HCT116 (cell line): ENCODE measurements at regions not wholly inside any gene's neighbourhood (a gene's known extent, or its start where the extent isn't known, plus 50 kb on each side); places are given as distances from the start of the nearest gene placed in this dataset.

Experiments
- ATAC-seq: fragments of 200-7000 bp; cut with Tn5 transposase; 2 replicates; pipeline ENCODE4 v1.9.1; 2020; ENCODE audit warnings: mild to moderate bottlenecking, moderate library complexity
- BruUV-seq: library from RNA; stranded (reverse); fragments of 400-500 nt; replicated peaks from 2 replicates; lab custom pipeline; 2021; lab: Mats Ljungman, UMichigan
- CTCF ChIA-PET: fragments of 300-600 bp; sonication (Branson Sonifier 250); formaldehyde crosslinking; loops from one replicate; lab custom pipeline; 2021; ENCODE audit warnings: antibody characterized with exemption; lab: Charles Lee
- POLR2A ChIA-PET: fragments of 300-600, 350-600 bp; sonication (Branson Sonifier 250); formaldehyde crosslinking; loops from one replicate; lab custom pipeline; 2021; ENCODE audit warnings: antibody characterized with exemption; lab: Charles Lee
- RAD21 ChIA-PET, 2 experiments: fragments of 300-600 bp; sonication (Branson Sonifier 250); formaldehyde crosslinking; loops; one replicate each; lab custom pipeline; 2023; ENCODE audit warnings: low total read pairs in 2 of 2; ENCODE audit not compliant: uncharacterized antibody in 2 of 2, unreplicated experiment in 2 of 2, low non-redundant PET in 1 of 2; lab: Charles Lee
- DNase-seq: peaks from one replicate; pipeline ENCODE4 v3.0.0-alpha.2; 2010; ENCODE audit warnings: low read depth, low spot score
- H2AFZ ChIP-seq: fragments of 200-600 bp; shearing (Covaris generic), sonication (generic); 2 replicates; pipeline ENCODE4 v1.6.1; 2017; ENCODE audit warnings: low read depth, mixed run types, mixed read lengths, antibody characterized with exemption, low read length; ENCODE audit not compliant: poor library complexity, severe bottlenecking
- H3K27ac ChIP-seq: 2 replicates; pipeline ENCODE4 v1.5.1; 2012; ENCODE audit warnings: low read depth, low read length
- H3K27me3 ChIP-seq: fragments of 200-600 bp; sonication (generic); 2 replicates; pipeline ENCODE4 v1.6.1; 2016; ENCODE audit warnings: mixed run types, low read length, mixed read lengths; ENCODE audit not compliant: insufficient read depth
- H3K36me3 ChIP-seq, 2 experiments: fragments of 200-500 bp in 1 of 2; fragments of 200-600 bp in 1 of 2; sonication (Bioruptor generic) in 1 of 2; sonication (generic) in 1 of 2; 2 replicates each; pipeline versions ENCODE4 v1.5.1 to v1.6.1; 2014 to 2016; ENCODE audit warnings: low read length in 2 of 2, inconsistent platforms in 1 of 2, mixed read lengths in 1 of 2, mixed run types in 1 of 2; ENCODE audit not compliant: insufficient read depth in 2 of 2, control insufficient read depth in 1 of 2
- H3K4me1 ChIP-seq, 2 experiments: fragments of 200-600 bp in 1 of 2; sonication (generic) in 1 of 2; 2 replicates each; pipeline versions ENCODE4 v1.5.1 to v1.6.1; 2012 to 2017; ENCODE audit warnings: low read length in 2 of 2, inconsistent platforms in 1 of 2, mild to moderate bottlenecking in 1 of 2, mixed read lengths in 1 of 2, mixed run types in 1 of 2, moderate library complexity in 1 of 2; ENCODE audit not compliant: insufficient read depth in 2 of 2, control insufficient read depth in 1 of 2
- H3K4me2 ChIP-seq: fragments of 200-600 bp; sonication (generic); 2 replicates; pipeline ENCODE4 v1.6.1; 2017; ENCODE audit warnings: mixed run types, low read length, mixed read lengths
- H3K4me3 ChIP-seq, 2 experiments: fragments of 200-600 bp in 1 of 2; sonication (generic) in 1 of 2; replicated peaks in 1 of 2; 2 replicates each; pipeline ENCODE4 v1.5.1; 2011 to 2016; ENCODE audit warnings: low read length in 2 of 2, control low read depth in 1 of 2, low read depth in 1 of 2, mild to moderate bottlenecking in 1 of 2, mixed read lengths in 1 of 2, mixed run types in 1 of 2
- H3K79me2 ChIP-seq: fragments of 200-600 bp; sonication (generic); 2 replicates; pipeline ENCODE4 v1.6.1; 2017; ENCODE audit warnings: mild to moderate bottlenecking, mixed run types, low read length, moderate library complexity, mixed read lengths; ENCODE audit not compliant: insufficient read depth
- H3K9ac ChIP-seq: fragments of 200-600 bp; sonication (generic); 2 replicates; pipeline ENCODE4 v1.6.1; 2016; ENCODE audit warnings: low read length, mixed read lengths
- H3K9me2 ChIP-seq: fragments of 200-600 bp; sonication (generic), shearing (Covaris generic); 2 replicates; pipeline ENCODE4 v1.6.1; 2017; ENCODE audit warnings: mixed run types, mild to moderate bottlenecking, moderate library complexity; ENCODE audit not compliant: insufficient read depth
- H3K9me3 ChIP-seq, 2 experiments: fragments of 200-500 bp in 1 of 2; fragments of 200-600 bp in 1 of 2; sonication (Bioruptor generic) in 1 of 2; sonication (generic) in 1 of 2; 2 replicates each; pipeline ENCODE4 v1.6.1; 2014 to 2017; ENCODE audit warnings: low read length in 2 of 2, mixed read lengths in 2 of 2, inconsistent platforms in 1 of 2, low read depth in 1 of 2, mild to moderate bottlenecking in 1 of 2, mixed run types in 1 of 2, moderate library complexity in 1 of 2; ENCODE audit not compliant: control insufficient read depth in 1 of 2, insufficient read depth in 1 of 2
- H4K20me1 ChIP-seq: fragments of 200-600 bp; sonication (generic), shearing (Covaris generic); 2 replicates; pipeline ENCODE4 v1.6.1; 2017; ENCODE audit warnings: mixed run types, mild to moderate bottlenecking, moderate library complexity; ENCODE audit not compliant: insufficient read depth
- CEBPB ChIP-seq: IDR thresholded peaks from 2 replicates; pipeline ENCODE4 v1.6.1; 2012; ENCODE audit warnings: low read depth
- CTCF ChIP-seq, 3 experiments: fragments of 200-600 bp in 1 of 3; sonication (generic) in 1 of 3; IDR thresholded peaks in 2 of 3; conservative IDR thresholded peaks in 1 of 3; 2 replicates each; pipeline ENCODE4 v1.5.1; 2012 to 2017; ENCODE audit warnings: low read depth in 2 of 3, low read length in 2 of 3, antibody characterized with exemption in 1 of 3, borderline replicate concordance in 1 of 3, control low read depth in 1 of 3, mild to moderate bottlenecking in 1 of 3, mixed read lengths in 1 of 3, mixed run types in 1 of 3, moderate library complexity in 1 of 3; ENCODE audit not compliant: insufficient read depth in 1 of 3
- EGR1 ChIP-seq: IDR thresholded peaks from 2 replicates; pipeline ENCODE4 v1.6.1; 2012; ENCODE audit warnings: low read depth
- ELF1 ChIP-seq: IDR thresholded peaks from 2 replicates; pipeline ENCODE4 v1.6.1; 2012; ENCODE audit warnings: low read depth, borderline replicate concordance
- FOSL1 ChIP-seq: IDR thresholded peaks from 2 replicates; pipeline ENCODE4 v1.6.1; 2012; ENCODE audit warnings: low read depth
- JUND ChIP-seq: IDR thresholded peaks from 2 replicates; pipeline ENCODE4 v1.6.1; 2012
- POLR2A ChIP-seq: IDR thresholded peaks from 2 replicates; pipeline ENCODE4 v1.7.0; 2011; ENCODE audit warnings: borderline replicate concordance; ENCODE audit not compliant: insufficient read depth, insufficient read length; ENCODE audit errors: extremely low read depth
- POLR2AphosphoS5 ChIP-seq: IDR thresholded peaks from 2 replicates; pipeline ENCODE4 v1.6.1; 2011; ENCODE audit warnings: mild to moderate bottlenecking, low read depth, low read length, moderate library complexity
- SIN3A ChIP-seq: IDR thresholded peaks from 2 replicates; pipeline ENCODE4 v1.6.1; 2012; ENCODE audit warnings: low read depth
- SP1 ChIP-seq: IDR thresholded peaks from 2 replicates; pipeline ENCODE4 v1.6.1; 2012; ENCODE audit warnings: low read depth
- ZBTB33 ChIP-seq: IDR thresholded peaks from 2 replicates; pipeline ENCODE4 v1.6.1; 2011; ENCODE audit warnings: mild to moderate bottlenecking, low read length, moderate library complexity; ENCODE audit not compliant: insufficient replicate concordance; ENCODE audit errors: extremely low read depth
- ZNF274 ChIP-seq: fragments of 200-500 bp; sonication (Bioruptor generic); IDR thresholded peaks from 2 replicates; pipeline ENCODE4 v1.6.1; 2014; ENCODE audit warnings: mild to moderate bottlenecking, low read depth, low read length, inconsistent platforms
- intact Hi-C: fragments of 100-400 bp; cut with micrococcal nuclease; formaldehyde crosslinking; loops from 2 replicates; pipeline ENCODE4 v1.10.0; 2022

- no TSS peak for BruUV-seq
- Histone ChIP-seq H3K36me3 (no peaks in the 10 kb centered on the region), H3K79me2 (no peaks in the 10 kb centered on the region), H3K27ac (no peak overlapping the region), H3K9me2 (no peaks in the 10 kb centered on the region), H3K4me3 (no peak overlapping the region), H3K9me3 (no peaks in the 10 kb centered on the region), H3K4me2 (no peak overlapping the region)
- ChIA-PET CTCF (no interaction called here), RAD21 (no interaction called here), POLR2A (no interaction called here)
- ATAC-seq (no peak), DNase-seq (no peak)
- intact Hi-C loops, result no loop called here
- TF ChIP-seq CEBPB, result no peak
- no peak for TF ChIP-seq EGR1
- no peak for TF ChIP-seq ZNF274
- TF ChIP-seq SIN3A, result no peak
- TF ChIP-seq JUND, result no peak
- TF ChIP-seq ZBTB33, result no peak
- no peak for TF ChIP-seq SP1
- no peak for TF ChIP-seq CTCF (IDR thresholded peaks at IDR 0.05 in 2 of 3, conservative IDR thresholded peaks at IDR 0.05 in 1 of 3; ENCODE audit: borderline replicate concordance in 1 of 3, insufficient read depth in 1 of 3, low read depth in 2 of 3, low read length in 2 of 3)
- no peak for TF ChIP-seq ELF1
- no peak for TF ChIP-seq FOSL1
- TF ChIP-seq POLR2A, result no peak
- no peak for TF ChIP-seq POLR2AphosphoS5
- TF ChIP-seq, all 23 proteins: peak for 0
- Histone ChIP-seq H3K27me3 (no peaks in the 10 kb centered on the region), H3K9ac (no peak overlapping the region), H2AFZ (no peak overlapping the region), H4K20me1 (no peaks in the 10 kb centered on the region), H3K4me1 (no peaks in the 10 kb centered on the region)
Measured at GRCh38 chr2:51324051-51324450, 292.1 kb upstream of the NRXN1 start.
